Gastroesophageal sphincter (tissue), 4 donors: ENCODE measurements at regions not wholly inside any gene's neighbourhood (a gene's known extent, or its start where the extent isn't known, plus 50 kb on each side); places are given as distances from the start of the nearest gene placed in this dataset.

ENCODE experiments used
- ATAC-seq: fragments of 150-250 bp; one replicate; pipeline ENCODE4 v1.9.1; 2016; ENCODE audit warnings: mild to moderate bottlenecking, moderate library complexity
- H3K27ac ChIP-seq, 4 donors: fragments of 200-600 bp; sonication (generic) in 3 of 4; 1 replicate in 3 of 4; 2 replicates in 1 of 4; pipeline ENCODE4 v1.5.1; 2016 to 2019
- H3K27me3 ChIP-seq: fragments of 200-600 bp; sonication (generic); one replicate; pipeline ENCODE4 v1.5.1; 2019
- H3K36me3 ChIP-seq, 2 donors: fragments of 200-600 bp; sonication (generic); one replicate each; pipeline ENCODE4 v1.5.1; 2019; ENCODE audit warnings: control low read depth in 1 of 2
- H3K4me1 ChIP-seq, 3 donors: fragments of 200-600 bp; sonication (generic); 1 replicate in 2 of 3; 2 replicates in 1 of 3; pipeline ENCODE4 v1.5.1; 2016 to 2019; ENCODE audit warnings: control low read depth in 2 of 3
- H3K4me3 ChIP-seq, 2 donors: fragments of 200-600 bp; sonication (generic); one replicate each; pipeline ENCODE4 v1.5.1; 2019; ENCODE audit warnings: mild to moderate bottlenecking in 1 of 2, moderate library complexity in 1 of 2
- H3K9me3 ChIP-seq, 3 donors: fragments of 200-600 bp; sonication (generic); one replicate each; pipeline ENCODE4 v1.5.1; 2017 to 2019; ENCODE audit warnings: control low read depth in 2 of 3
- CTCF ChIP-seq, 4 experiments: fragments of 200-600 bp in 2 of 4; fragments of 450-650 bp in 2 of 4; sonication (generic) in 1 of 4; IDR thresholded peaks; one replicate each; pipeline ENCODE4 v1.5.1; 2017 to 2019; ENCODE audit warnings: antibody characterized with exemption in 4 of 4, mild to moderate bottlenecking in 2 of 4, moderate library complexity in 2 of 4
- EP300 ChIP-seq: sonication (generic); formaldehyde crosslinking; IDR thresholded peaks from one replicate; pipeline ENCODE4 v1.6.1; 2017; ENCODE audit warnings: antibody characterized with exemption, mild to moderate bottlenecking
- POLR2A ChIP-seq, 2 donors: fragments of 450-650 bp; IDR thresholded peaks; one replicate each; pipeline ENCODE4 v1.6.1; 2017; ENCODE audit warnings: antibody characterized with exemption in 2 of 2, mild to moderate bottlenecking in 2 of 2, moderate library complexity in 1 of 2
- POLR2AphosphoS5 ChIP-seq: sonication (generic); formaldehyde crosslinking; IDR thresholded peaks from one replicate; pipeline ENCODE4 v1.6.1; 2017; ENCODE audit warnings: antibody characterized with exemption
- WGBS, 2 donors: methylation state at CpG; one replicate each; pipeline ENCODE4 v1.1.5; 2018; ENCODE audit warnings: low coverage in 1 of 2; 5-methylcytosine and 5-hydroxymethylcytosine counted together

GRCh38 chr16:51716195-51716594 is 565.1 kb upstream of the SALL1 start:
- 31% methylated on average over 1 of the region's 1 CpG; no CpG with 5 or more reads in 1 of the 2 donors for WGBS, 2 donors
- no peak for ATAC-seq
- H3K4me1 ChIP-seq: no peaks in the 10 kb centered on the region

GRCh38 chr16:51713502-51713901 is 562.4 kb upstream of the SALL1 start:
- Histone ChIP-seq H3K27me3 (no peaks in the 10 kb centered on the region), H3K4me1 (no peaks in the 10 kb centered on the region), H3K36me3 (no peaks in the 10 kb centered on the region), H3K4me3 (no peak overlapping the region), H3K9me3 (peaks cover 0 to 20% (median 0%) of the 10 kb centered on the region in 3 donors), H3K27ac (no peak overlapping the region)
- 94 to 95% methylated on average over 2 of the region's 2 CpGs for WGBS, 2 donors
- TF ChIP-seq CTCF (IDR thresholded peaks at IDR 0.05) (no peak), EP300 (no peak), POLR2A (IDR thresholded peaks at IDR 0.05) (no peak), POLR2AphosphoS5 (no peak)
- ATAC-seq: no peak

More at GRCh38 chr16:51716195-51716594, 565.1 kb upstream of the SALL1 start:
- H3K4me3 ChIP-seq: no peak overlapping the region
- TF ChIP-seq POLR2AphosphoS5 (no peak), CTCF (IDR thresholded peaks at IDR 0.05) (no peak), POLR2A (IDR thresholded peaks at IDR 0.05) (no peak), EP300 (no peak)
- peaks cover 0 to 24% (median 0%) of the 10 kb centered on the region in 3 donors for H3K9me3 ChIP-seq
- H3K36me3 ChIP-seq: no peaks in the 10 kb centered on the region
- no peak overlapping the region for H3K27ac ChIP-seq
- no peaks in the 10 kb centered on the region for H3K27me3 ChIP-seq

- no peaks in the 10 kb centered on the region for H3K27me3 ChIP-seq
- WGBS, 2 donors: 57 to 93% methylated on average over 1 to 2 of the region's 2 CpGs
- H3K27ac ChIP-seq: no peak overlapping the region
- peaks cover 0 to 25% (median 0%) of the 10 kb centered on the region in 3 donors for H3K9me3 ChIP-seq
- no peak overlapping the region for H3K4me3 ChIP-seq
- no peak for ATAC-seq
- no peaks in the 10 kb centered on the region for H3K36me3 ChIP-seq
- H3K4me1 ChIP-seq: no peaks in the 10 kb centered on the region
- TF ChIP-seq CTCF (IDR thresholded peaks at IDR 0.05) (no peak), EP300 (no peak), POLR2A (IDR thresholded peaks at IDR 0.05) (no peak), POLR2AphosphoS5 (no peak)
These were observed 560.0 kb upstream of the SALL1 start for GRCh38 chr16:51710905-51711563.

DNA sequence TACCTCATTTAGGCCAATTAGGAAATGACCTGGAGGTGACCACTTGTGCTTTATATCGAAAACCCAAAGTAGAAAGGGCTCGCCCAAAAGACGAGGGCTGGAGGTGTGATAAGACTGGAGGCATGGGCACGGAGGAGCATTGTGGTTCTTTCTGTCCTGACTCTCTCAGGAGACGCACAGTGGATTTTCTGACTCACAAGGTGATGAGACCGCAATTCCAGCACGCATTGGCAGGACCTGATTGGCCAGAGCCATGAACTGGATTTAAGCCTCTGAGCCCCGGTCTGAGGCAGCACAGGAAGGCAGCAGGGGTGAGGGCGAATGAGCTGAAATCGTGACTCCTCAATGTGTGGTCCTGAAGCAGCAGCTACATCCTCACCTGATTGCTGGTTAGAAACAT is 559.1 kb upstream of the SALL1 start:
- no peak overlapping the region for H3K27ac ChIP-seq
- no peak for TF ChIP-seq EP300
- no peaks in the 10 kb centered on the region for H3K36me3 ChIP-seq
- WGBS, 2 donors: 90% methylated on average over 5 of the region's 10 CpGs
- H3K27me3 ChIP-seq: no peaks in the 10 kb centered on the region
- H3K4me1 ChIP-seq: no peaks in the 10 kb centered on the region
- H3K4me3 ChIP-seq: no peak overlapping the region
- H3K9me3 ChIP-seq: peaks cover 0 to 22% (median 0%) of the 10 kb centered on the region in 3 donors
- no peak for ATAC-seq

- Histone ChIP-seq H3K4me1 (no peaks in the 10 kb centered on the region), H3K27me3 (no peaks in the 10 kb centered on the region), H3K9me3 (peaks cover 0 to 14% (median 0%) of the 10 kb centered on the region in 3 donors), H3K4me3 (no peak overlapping the region), H3K36me3 (no peaks in the 10 kb centered on the region), H3K27ac (no peak overlapping the region)
- no peak for TF ChIP-seq POLR2AphosphoS5
- TF ChIP-seq CTCF (IDR thresholded peaks at IDR 0.05): no peak
- TF ChIP-seq POLR2A (IDR thresholded peaks at IDR 0.05): no peak
- TF ChIP-seq EP300: no peak
- no peak for ATAC-seq
- WGBS, 2 donors: 53 to 61% methylated on average over 3 to 4 of the region's 4 CpGs
These were observed 557.8 kb upstream of the SALL1 start for GRCh38 chr16:51708861-51709260.
